HG03442 (cell line): ENCODE measurements at regions not wholly inside any gene's neighbourhood (a gene's known extent, or its start where the extent isn't known, plus 50 kb on each side); places are given as distances from the start of the nearest gene placed in this dataset.
"Not testable (repeated sequence)": the region's sequence is repeated elsewhere in the genome, so short reads cannot be mapped to it uniquely, and the experiment has no call there.

Source experiments
- ATAC-seq: cut with Tn5 transposase; IDR thresholded peaks from one replicate; pipeline ENCODE4 v1.9.1; 2021; ENCODE audit warnings: mild to moderate bottlenecking, moderate library complexity; ENCODE audit not compliant: unreplicated experiment

DNA sequence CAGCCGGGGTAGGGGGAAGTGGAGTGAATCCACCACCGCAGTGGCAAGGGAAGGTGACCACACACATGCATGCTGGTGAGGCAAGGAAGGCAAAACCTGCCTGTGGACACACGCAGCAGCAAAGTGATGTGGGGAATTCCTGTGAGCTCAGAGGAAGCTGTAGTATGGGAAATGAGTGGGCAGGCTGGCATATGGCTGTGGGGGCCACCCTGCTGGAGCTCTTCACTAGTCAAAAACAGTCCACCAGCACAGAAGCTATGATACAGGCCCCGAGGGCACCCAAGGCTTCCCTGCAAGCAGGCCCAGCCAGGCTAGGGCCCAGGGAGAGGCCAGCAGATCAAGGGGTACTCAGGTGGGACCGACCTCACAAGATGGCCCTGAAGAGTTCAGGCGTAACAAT lies 239.1 kb downstream of the CHM start:
- no peak for ATAC-seq

DNA sequence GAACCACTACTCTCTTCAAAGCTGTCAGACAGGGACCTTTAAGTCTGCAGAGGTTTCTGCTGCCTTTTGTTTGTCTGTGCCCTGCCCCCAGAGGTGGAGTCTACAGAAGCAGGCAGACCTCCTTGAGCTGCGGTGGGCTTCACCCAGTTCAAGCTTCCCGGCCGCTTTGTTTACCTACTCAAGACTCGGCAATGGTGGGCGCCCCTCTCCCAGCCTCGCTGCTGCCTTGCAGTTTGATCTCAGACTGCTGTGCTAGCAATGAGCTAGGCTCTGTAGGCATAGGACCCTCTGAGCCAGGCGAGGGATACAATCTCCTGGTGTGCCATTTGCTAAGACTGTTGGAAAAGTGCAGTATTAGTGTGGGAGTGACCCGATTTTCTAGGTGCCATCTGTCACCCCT lies 275.0 kb downstream of the CHM start:
- not testable (repeated sequence) for ATAC-seq

DNA sequence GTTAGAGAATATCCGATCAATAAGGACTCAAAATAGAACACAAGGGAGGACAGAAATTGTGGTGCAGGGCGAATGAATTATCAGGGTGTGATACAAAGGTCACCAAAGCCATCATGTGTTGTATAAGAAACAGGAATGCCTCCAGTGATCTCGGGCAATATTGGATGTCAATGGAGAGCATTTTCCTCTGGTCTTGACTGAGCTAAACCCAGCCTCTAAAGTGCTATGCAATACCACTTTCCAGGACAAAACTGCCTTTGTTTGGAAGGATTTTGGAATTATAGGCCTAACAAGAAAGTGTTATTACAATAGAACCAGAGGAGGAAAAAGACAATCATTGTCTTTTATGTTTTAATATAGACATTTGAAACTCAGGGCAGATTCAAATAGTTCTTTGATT lies 281.7 kb downstream of the CHM start:
- ATAC-seq: no peak

DNA sequence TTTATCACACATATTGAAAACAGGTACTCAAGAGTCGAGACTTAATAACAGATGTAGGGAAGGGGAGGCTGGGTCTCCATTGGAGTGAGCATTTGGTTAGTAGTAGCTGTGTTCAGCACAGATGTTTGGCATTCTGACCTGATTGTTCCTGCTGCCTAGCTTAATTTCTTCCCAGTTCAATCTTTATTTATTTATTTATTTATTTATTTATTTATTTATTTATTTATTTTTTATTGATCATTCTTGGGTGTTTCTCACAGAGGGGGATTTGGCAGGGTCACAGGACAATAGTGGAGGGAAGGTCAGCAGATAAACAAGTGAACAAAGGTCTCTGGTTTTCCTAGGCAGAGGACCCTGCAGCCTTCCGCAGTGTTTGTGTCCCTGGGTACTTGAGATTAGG lies 324.3 kb downstream of the CHM start:
- ATAC-seq: not testable (repeated sequence)

DNA sequence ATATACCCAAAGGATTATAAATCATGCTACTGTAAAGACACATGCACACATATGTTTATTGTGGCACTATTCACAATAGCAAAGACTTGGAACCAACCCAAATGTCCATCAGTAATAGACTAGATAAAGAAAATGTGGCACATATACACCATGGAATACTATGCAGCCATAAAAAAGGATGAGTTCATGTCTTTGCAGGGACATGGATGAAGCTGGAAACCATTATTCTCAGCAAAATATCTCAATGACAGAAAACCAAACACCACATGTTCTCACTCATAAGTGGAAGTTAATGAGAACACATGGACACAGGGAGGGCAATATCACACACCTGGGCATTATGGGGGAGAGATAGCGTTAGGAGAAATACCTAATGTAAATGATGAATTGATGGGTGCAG lies 323.8 kb upstream of the POF1B start:
- not testable (repeated sequence) for ATAC-seq

DNA sequence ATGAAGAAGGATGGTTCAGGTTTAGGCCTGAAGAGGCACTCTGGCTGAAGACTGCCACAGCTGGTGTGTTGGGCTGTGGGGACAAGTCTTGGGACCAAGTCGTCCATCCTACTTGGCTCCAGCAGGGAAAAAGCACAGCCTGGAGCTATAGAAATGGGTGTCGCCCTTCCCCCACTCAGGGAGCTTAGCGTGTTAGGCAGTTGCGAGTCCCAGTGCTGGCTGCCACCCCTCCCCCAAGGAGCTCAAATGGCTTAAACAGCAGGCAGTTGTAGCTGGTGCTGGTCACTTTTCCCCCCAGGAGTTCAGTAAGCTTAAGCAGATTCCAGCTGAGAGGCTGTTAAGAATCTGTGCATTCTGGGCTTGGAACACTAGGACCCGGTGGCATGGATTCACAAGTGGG lies 319.5 kb upstream of the POF1B start:
- no peak for ATAC-seq

DNA sequence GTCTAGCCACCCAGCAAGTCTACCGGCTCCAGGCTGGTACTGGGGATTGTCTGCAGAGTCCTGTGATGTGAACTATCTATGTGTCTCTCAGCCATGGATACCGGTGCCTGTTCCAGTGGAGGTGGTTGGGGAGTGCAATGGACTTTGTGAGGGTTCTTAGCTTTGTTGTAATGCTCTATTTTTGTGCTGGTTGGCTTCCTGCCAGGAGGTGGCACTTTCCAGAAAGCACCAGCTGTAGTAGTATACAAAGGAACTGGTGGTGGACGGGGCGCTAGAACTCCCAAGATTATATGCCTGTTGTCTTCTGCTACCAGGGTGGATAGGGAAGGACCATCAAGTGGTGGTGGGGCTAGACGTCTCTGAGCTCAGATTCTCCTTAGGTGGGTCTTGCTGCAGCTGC lies 306.4 kb upstream of the POF1B start:
- ATAC-seq: no peak

DNA sequence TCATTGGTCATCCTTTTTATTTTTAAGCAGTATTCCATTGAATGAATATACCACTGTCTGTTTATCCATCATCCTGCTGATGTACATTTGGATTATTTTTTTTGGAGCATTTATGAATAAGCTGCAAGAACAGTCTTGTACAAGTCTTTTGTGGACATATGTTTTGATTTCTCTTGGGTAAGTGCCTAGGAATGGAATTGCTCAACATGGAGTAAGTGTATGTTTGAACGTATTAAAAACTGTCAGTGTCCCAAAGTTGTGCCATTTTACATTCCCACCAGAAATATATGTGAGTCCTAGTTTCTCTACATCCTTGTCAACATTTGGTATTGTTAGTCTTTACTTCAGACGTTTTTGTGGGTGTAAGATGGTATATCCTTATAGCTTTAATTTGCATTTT lies 287.0 kb upstream of the POF1B start:
- ATAC-seq: no peak

DNA sequence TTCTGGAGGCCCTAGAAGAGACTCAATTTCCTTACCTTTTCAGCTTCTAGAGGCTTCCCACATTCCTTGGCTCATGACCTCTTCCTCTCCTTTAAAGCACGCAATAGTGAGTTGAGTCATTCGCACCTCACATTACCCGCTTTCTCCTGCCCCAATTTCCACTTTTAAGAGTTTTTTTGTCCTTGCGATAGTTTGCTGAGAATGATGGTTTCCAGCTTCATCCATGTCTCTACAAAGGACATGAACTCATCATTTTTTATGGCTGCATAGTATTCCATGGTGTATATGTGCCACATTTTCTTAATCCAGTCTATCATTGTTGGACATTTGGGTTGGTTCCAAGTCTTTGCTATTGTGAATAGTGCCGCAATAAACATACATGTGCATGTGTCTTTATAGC lies 284.5 kb upstream of the POF1B start:
- not testable (repeated sequence) for ATAC-seq

DNA sequence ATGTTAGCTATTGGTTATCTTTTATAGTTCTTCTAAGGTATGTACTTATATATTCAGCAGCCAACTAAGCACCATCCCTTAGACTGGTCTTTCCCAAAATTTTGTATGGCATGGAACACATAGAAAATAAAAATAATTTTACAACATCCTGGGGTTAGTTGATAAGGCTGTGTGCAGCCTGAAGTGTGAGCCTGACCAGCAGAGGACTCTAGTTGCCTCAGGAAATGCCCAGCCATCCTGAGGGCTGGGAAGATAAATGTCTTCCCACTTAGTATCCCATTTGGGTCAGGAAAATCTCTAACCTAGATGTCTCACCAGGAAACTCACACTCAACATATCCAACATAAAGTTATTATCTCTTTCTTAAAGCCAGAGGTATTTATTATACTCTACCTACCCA lies 251.4 kb upstream of the POF1B start:
- ATAC-seq: no peak

DNA sequence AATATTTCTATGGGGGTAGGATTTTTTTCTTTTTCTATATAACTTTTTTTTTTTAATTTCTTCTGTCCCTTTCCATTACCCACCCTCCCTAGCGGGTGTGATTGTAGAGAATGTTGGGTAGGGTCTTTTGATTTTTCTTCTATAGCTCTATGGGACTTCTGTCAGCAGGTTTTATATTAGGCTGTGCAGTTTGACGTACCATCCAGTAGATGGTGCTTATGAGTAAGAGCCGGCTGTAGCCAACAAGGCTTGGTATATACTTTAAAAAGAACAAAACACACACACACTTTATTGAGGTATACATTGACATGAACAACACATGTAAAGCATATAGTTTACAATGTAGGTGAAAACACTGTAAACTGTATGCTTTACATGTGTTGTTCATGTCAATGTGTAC lies 247.9 kb upstream of the POF1B start:
- no peak for ATAC-seq

DNA sequence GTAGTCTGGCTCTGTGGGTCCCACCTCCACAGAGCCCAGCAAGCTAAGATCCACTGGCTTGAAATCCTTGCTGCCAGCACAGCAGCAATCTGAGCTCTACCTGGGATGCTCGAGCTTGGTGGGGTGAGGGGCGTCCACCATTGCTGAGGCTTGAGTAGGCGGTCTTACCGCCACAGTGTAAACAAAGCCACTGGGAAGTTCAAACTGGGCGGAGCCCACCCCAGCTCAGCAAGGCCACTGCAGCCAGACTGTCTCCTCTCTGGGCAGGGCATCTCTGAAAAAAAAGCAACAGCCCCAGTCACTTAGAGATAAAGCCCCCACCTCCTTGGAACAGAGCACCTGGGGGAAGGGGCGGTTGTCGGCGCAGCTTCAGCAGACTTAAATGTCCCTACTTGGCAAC lies 243.2 kb upstream of the POF1B start:
- ATAC-seq: no peak

DNA sequence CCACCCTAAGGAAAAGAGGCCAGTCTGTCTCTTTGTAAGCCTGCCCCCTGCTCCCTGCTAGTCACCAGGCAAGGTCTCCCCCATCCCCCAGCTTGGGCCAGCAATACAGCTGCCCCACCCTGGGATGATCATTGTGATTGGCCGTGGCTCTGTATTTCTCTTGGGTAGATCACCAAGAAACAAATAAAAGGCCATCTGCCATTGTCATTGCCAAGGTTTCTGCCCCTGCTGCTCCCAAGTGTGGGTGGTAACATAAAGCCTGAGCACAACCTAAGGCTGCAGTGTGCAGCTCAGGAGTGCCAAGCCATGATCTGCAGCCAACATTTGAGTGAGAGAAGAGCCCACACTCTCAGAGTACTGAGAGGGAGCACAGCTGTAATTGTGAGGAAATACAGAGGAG lies 241.0 kb upstream of the POF1B start:
- no peak for ATAC-seq

DNA sequence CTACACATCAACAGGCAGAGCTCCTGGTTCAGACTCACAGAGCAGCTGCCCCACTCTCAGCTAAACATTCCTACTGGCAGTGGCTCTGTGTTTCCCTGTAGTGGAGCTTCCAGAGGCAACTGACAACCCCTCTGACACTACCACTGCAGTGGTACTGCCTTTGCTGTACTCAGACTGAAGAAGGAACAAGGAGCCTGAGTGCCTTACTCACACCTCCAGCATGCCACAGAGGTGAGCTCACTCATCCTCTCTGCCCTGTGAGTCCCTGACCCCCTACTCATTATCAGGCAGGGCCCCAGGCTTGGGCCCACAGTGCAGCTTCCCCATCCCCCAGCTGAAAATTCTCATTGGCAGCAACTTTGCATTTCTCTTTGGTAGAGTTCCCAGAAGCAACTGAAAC lies 240.5 kb upstream of the POF1B start:
- no peak for ATAC-seq

DNA sequence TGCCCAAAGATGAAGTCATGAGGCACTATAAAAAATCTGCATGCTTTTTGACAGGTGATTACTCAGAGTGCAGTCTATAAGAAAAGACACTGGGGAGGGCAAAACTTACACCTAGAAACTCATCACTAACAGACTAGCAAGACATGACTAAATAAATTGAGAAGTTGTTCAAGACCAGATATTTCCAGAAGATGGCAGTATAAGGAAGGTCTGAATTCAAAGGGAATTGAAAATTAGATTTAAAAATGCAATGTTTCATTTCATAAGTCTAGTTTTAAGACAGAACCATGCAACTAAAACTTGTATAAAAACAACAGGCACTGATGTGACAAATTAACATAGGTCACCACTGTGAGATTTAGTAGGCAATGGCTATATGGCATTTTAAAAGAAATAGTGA lies 232.5 kb upstream of the POF1B start:
- ATAC-seq: no peak

DNA sequence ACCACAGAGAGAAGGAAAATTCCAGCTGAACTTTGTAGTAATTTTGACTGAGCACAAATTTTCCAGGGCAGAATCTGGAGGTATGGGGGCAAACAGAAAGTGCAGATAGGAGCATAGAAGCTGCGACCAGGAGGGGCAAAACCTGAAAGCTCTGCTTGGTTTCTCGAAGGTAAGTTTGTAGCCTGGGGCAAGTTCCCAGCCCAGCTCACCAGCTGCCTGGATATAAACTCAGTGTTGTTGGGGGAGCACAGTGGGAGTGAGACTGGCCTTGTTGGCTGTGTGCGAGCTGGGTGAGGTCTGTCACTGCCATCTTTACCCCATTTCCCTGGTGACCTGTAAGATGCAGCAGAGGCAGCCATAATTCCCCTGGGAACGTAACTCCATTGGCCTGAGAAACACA lies 213.5 kb upstream of the POF1B start:
- no peak for ATAC-seq

DNA sequence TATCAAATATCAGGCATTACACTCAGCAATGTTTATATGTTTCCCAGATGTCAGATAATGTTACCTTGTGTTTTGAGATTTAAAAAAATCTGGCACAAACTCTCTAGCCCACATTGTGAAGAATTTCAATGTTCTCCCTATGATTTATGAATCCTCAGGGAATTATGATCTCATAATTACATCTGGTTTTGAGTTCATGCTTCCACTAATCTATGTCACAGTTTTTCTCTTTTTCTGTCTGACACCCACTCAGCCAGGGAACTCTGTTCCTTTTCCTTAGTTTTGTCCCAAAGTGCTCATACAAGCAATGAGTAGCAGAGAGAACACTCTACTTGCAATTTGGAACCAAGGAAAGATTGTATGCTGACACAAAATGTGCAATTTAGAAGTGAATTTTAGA lies 212.1 kb upstream of the POF1B start:
- ATAC-seq: no peak

DNA sequence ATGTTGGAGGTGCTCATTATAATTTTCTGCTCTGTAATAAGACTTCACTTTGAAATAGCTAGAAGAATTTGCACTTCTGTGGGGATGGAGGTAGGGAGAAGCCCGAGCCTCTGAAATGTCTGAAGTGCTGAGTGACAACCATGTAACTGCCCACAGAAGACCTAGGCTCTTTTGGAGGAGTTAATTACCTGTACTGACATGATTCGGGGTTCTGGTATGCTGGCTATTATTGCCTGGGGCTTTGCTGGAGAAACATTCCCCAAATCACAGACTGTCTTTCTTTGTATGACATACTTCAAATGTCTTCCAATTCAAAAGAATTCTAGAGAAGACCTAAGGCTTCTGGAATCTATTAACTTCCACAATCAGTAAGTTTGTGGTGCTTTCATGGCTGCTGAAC lies 211.2 kb upstream of the POF1B start:
- no peak for ATAC-seq

DNA sequence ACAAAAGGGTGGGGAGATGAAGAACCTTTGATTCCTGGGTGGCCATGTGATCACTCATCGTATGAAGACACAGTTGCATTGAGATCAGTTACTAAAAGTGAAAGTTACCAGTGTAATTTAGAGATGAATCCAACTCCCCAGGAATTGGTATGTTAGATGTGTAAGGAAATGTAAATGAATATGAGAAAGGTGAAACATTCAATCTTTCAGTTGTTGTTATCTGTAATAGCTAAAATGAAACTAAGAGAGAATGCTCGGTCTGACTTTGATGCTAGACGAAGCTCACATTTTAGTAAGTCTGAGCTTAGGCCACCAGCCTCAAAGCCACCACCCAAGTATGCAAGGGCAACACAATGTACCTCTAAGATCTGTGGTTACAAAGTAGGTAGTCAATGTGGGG lies 194.3 kb upstream of the POF1B start:
- peak; percentile 67 for ATAC-seq

DNA sequence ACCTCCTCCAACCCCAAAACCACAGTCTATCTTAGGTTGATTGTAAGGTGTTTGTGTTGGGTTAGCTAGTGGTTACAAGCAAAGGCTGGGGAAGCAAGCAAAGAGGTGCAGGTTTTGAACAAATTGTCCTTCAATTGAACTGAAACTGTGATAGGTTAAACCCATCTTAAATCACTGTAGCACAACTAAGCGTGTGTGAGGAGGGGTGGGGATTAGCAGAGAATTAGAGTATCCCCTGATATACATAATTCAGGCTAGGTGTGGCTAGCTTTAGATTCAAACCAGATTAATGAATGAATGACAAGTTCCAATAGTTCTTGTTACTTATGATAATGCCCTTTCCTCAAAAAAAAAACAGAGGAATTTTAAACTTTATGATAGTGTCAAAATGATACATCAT lies 191.0 kb upstream of the POF1B start:
- ATAC-seq: no peak

DNA sequence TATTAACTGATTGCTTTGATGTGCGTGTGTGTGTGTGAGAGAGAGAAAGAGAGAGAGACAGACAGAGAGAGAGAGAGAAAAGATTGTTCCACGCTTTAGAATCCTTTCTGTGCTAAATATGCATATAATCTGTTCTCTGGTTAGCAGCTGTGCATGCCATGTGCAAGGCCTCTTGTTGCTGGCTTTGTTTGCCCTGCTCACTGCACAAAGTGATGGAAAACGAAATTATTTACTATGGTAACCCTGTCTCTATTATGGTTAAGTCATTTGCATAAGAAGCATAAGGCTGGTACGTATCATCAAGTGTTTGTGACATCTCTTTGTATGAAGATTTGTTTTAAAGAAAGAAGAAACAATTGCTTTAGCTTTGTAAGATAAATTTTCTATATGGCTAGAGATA lies 190.2 kb upstream of the POF1B start:
- no peak for ATAC-seq

DNA sequence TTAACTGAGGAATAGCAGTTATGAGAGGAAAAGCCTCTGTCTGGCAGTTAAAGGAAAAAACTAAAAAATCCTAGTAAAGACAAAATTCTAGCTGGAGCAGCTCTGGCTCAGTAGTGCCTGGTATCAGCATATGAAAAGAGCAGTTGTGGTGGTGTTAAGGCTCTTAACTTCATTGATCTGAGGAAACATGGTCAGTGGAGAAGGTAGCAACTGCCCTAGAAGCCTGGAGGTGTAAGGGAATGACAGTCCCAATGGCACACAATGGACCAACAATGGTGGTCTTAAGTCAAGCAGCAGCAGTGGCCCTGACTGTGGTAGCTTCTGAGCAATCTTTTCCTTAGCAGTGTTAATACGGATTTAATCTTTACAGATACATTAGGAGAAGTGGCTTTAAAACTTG lies 189.6 kb upstream of the POF1B start:
- no peak for ATAC-seq

DNA sequence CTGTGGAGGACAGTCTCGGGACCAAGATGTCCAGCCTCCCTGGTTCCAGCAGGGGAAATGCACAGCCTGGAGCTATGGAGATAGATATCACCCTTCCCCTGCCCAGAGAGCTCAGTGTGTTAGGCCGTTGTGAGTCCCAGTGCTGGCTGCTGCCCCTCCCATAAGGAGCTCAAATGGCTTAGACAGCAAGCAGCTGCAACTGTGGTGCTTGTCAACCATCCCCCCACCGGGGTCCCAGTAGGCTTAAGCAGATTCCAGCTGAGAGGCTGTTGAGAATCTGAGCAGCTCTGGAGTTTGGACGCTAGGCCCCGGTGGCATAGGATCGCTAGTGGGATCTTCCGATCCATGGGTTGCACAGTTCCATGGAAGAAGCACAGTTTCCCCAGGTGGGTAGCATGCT lies 181.8 kb upstream of the POF1B start:
- ATAC-seq: no peak

DNA sequence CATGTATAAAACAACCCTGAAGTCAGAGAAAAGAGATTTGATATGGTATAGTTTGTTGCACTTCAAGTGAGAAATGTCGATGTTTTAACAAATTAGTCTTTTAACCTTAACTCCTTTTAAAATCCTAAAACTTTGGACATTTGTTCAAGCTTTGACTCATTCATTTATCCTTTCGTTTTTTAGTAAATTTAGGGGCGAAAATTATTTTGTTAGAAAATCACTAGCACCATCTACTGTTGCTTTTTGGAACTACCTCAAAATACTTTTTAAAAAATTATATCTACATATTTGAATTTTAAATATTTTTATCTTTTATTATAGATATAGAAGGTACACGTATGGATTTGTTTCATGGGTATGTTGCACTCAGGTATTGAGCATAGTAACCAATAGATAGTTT lies 165.1 kb upstream of the POF1B start:
- ATAC-seq: no peak
